HepG2 (cell line): ENCODE measurements at regions not wholly inside any gene's neighbourhood (a gene's known extent, or its start where the extent isn't known, plus 50 kb on each side); places are given as distances from the start of the nearest gene placed in this dataset.

Experiments used
- ATAC-seq: fragments of 200-7000 bp; cut with Tn5 transposase; 3 replicates; pipeline ENCODE4 v1.9.1; 2020; ENCODE audit warnings: mild to moderate bottlenecking, moderate library complexity
- BruUV-seq: library from RNA; stranded (reverse); fragments of 400-500 nt; replicated peaks from 2 replicates; lab custom pipeline; 2021; lab: Mats Ljungman, UMichigan
- CTCF ChIA-PET: fragments of 300-600 bp; formaldehyde crosslinking; extraction: SDS; loops from one replicate; lab custom pipeline; 2021; ENCODE audit warnings: low total read pairs, inconsistent platforms, low intra/inter-chr PET ratio; lab: Yijun Ruan, JAX
- POLR2A ChIA-PET: fragments of 350-600 bp; sonication (Branson Sonifier 250); formaldehyde crosslinking; loops from one replicate; lab custom pipeline; 2020; ENCODE audit warnings: antibody characterized with exemption, inconsistent platforms; lab: Yijun Ruan, JAX
- DNase-seq: peaks from one replicate; pipeline ENCODE4 v3.0.0-alpha.2; 2015; ENCODE audit warnings: low spot score
- FAIRE-seq: peaks from 3 replicates; lab custom pipeline; 2011; peaks lifted over from hg19 to GRCh38; lab: Jason Lieb, UNC
- H2AFZ ChIP-seq: one replicate; pipeline ENCODE4 v1.6.1; 2011; ENCODE audit warnings: low read length, inconsistent platforms
- H3K27ac ChIP-seq: fragments of 300-600 bp; 3 replicates; pipeline ENCODE4 v1.8.0; 2011; ENCODE audit warnings: mixed run types, mild to moderate bottlenecking, mixed read lengths, low read length, inconsistent platforms; ENCODE audit not compliant: insufficient read depth; ENCODE audit errors: extremely low read length
- H3K27me3 ChIP-seq, 2 experiments: fragments of 200-600 bp in 1 of 2; 2 replicates in 1 of 2; 3 replicates in 1 of 2; pipeline versions ENCODE4 v1.6.0 to v1.8.0; 2011; ENCODE audit warnings: low read length in 2 of 2, mild to moderate bottlenecking in 2 of 2, moderate library complexity in 2 of 2, inconsistent platforms in 1 of 2; ENCODE audit not compliant: insufficient read depth in 2 of 2, control insufficient read depth in 1 of 2
- H3K36me3 ChIP-seq, 2 experiments: fragments of 200-600 bp in 1 of 2; replicated peaks in 1 of 2; 2 replicates in 1 of 2; 3 replicates in 1 of 2; pipeline versions ENCODE4 v1.5.1 to v1.8.0; 2011; ENCODE audit warnings: low read length in 2 of 2, inconsistent platforms in 1 of 2; ENCODE audit not compliant: insufficient read depth in 2 of 2, control insufficient read depth in 1 of 2
- H3K4me1 ChIP-seq: 2 replicates; pipeline ENCODE4 v1.5.1; 2012; ENCODE audit warnings: low read length, inconsistent platforms; ENCODE audit not compliant: insufficient read depth
- H3K4me2 ChIP-seq: 2 replicates; pipeline ENCODE4 v1.6.0; 2011; ENCODE audit warnings: low read depth, low read length, inconsistent platforms
- H3K4me3 ChIP-seq, 3 experiments: fragments of 200-600 bp in 1 of 3; sonication (generic), shearing (Covaris generic) in 1 of 3; replicated peaks in 1 of 3; 2 replicates each; pipeline ENCODE4 v1.5.1; 2011 to 2016; ENCODE audit warnings: low read length in 3 of 3, inconsistent platforms in 2 of 3, low read depth in 2 of 3, mild to moderate bottlenecking in 2 of 3, control low read depth in 1 of 3, mixed read lengths in 1 of 3; ENCODE audit not compliant: insufficient read depth in 1 of 3
- H3K79me2 ChIP-seq: one replicate; pipeline ENCODE4 v1.6.1; 2011; ENCODE audit warnings: low read length, inconsistent platforms; ENCODE audit not compliant: insufficient read depth
- H3K9ac ChIP-seq: 2 replicates; pipeline ENCODE4 v1.6.0; 2011; ENCODE audit warnings: mild to moderate bottlenecking, low read depth, low read length, inconsistent platforms; ENCODE audit not compliant: insufficient read depth
- H3K9me3 ChIP-seq: 2 replicates; pipeline ENCODE4 v1.5.1; 2012; ENCODE audit warnings: mild to moderate bottlenecking, low read length
- H4K20me1 ChIP-seq: 2 replicates; pipeline ENCODE4 v1.6.0; 2011; ENCODE audit warnings: inconsistent platforms, mild to moderate bottlenecking, low read length, moderate library complexity; ENCODE audit not compliant: insufficient read depth
- DMTF1 ChIP-seq: sonication (generic); formaldehyde crosslinking; IDR thresholded peaks from 2 replicates; pipeline ENCODE4 v1.4.0; 2020; ENCODE audit warnings: mild to moderate bottlenecking, missing genetic modification reagents
- FOXJ3 ChIP-seq: sonication (generic); formaldehyde crosslinking; IDR thresholded peaks from 2 replicates; pipeline ENCODE4 v1.4.0; 2020; ENCODE audit warnings: missing genetic modification reagents, mild to moderate bottlenecking, borderline replicate concordance
- KDM3A ChIP-seq: IDR thresholded peaks from 2 replicates; pipeline ENCODE4 v1.6.1; 2018; ENCODE audit warnings: low read depth, missing compliant biosample characterization
- RFX1 ChIP-seq: fragments of 450-650 bp; IDR thresholded peaks from 2 replicates; pipeline ENCODE4 v1.6.1; 2017
- TBX3 ChIP-seq: fragments of 450-650 bp; IDR thresholded peaks from 2 replicates; pipeline ENCODE4 v1.6.1; 2017; ENCODE audit warnings: antibody characterized with exemption, mild to moderate bottlenecking, inconsistent platforms, borderline replicate concordance
- ZNF337 ChIP-seq: sonication (generic); formaldehyde crosslinking; IDR thresholded peaks from 2 replicates; pipeline ENCODE4 v1.5.1; 2020; ENCODE audit warnings: missing genetic modification reagents, low read depth, mild to moderate bottlenecking, borderline replicate concordance
- ZNF383 ChIP-seq: sonication (generic); formaldehyde crosslinking; IDR thresholded peaks from 2 replicates; pipeline ENCODE4 v1.4.0; 2020; ENCODE audit warnings: missing genetic modification reagents, mild to moderate bottlenecking, borderline replicate concordance
- ZNF598 ChIP-seq: sonication (generic); formaldehyde crosslinking; IDR thresholded peaks from 2 replicates; pipeline ENCODE4 v1.5.1; 2020; ENCODE audit warnings: mild to moderate bottlenecking, missing genetic modification reagents, borderline replicate concordance
- ZNF850 ChIP-seq: sonication (generic); formaldehyde crosslinking; conservative IDR thresholded peaks from 2 replicates; pipeline ENCODE4 v1.9.0; 2021; ENCODE audit warnings: mild to moderate bottlenecking, missing genetic modification reagents
- WGBS: methylation state at CpG from one replicate; pipeline ENCODE4 v1.1.6; 2017; ENCODE audit warnings: low lambda C conversion rate; 5-methylcytosine and 5-hydroxymethylcytosine counted together
- in situ Hi-C: cut with HindIII; loops from 2 replicates; pipeline ENCODE4 v1.10.0; 2017; ENCODE audit warnings: low pct_unique_long_range_greater_than_20kb; ENCODE audit not compliant: extremely low pct_ligation_motif_present
- intact Hi-C: fragments of 100-400 bp; cut with micrococcal nuclease; formaldehyde crosslinking; loops from one replicate; pipeline ENCODE4 v1.10.0; 2022; ENCODE audit not compliant: unreplicated experiment

- TF ChIP-seq TBX3 = no peak
- TF ChIP-seq ZNF337 (CRISPR knock-in tag) = no peak
- TF ChIP-seq KDM3A (CRISPR knock-in tag) = no peak
- no peak for TF ChIP-seq DMTF1 (CRISPR knock-in tag)
- TF ChIP-seq ZNF850 (CRISPR knock-in tag) = no peak
These were observed 820.8 kb downstream of the IGSF11 start (continued) for GRCh38 chr3:118213892-118214291.

GRCh38 chr3:118226206-118226605, 808.4 kb downstream of the IGSF11 start:
- intact Hi-C loops = no loop called here
- no peak for ATAC-seq
- no peaks in the 10 kb centered on the region for H4K20me1 ChIP-seq
- no peaks in the 10 kb centered on the region for H3K27me3 ChIP-seq
- WGBS = 4% methylated on average over 3 of the region's 3 CpGs
- no peak overlapping the region for H3K4me2 ChIP-seq
- ChIA-PET CTCF (no interaction called here), POLR2A (no interaction called here)
- H3K36me3 ChIP-seq = no peaks in the 10 kb centered on the region
- no peaks in the 10 kb centered on the region for H3K4me1 ChIP-seq
- H3K9ac ChIP-seq = no peak overlapping the region
- H3K4me3 ChIP-seq = no peak overlapping the region
- FAIRE-seq = no peak
- H3K27ac ChIP-seq = no peak overlapping the region
- BruUV-seq = no TSS peak
- TF ChIP-seq ZNF598 = no peak
- no peak for TF ChIP-seq FOXJ3 (CRISPR knock-in tag)
- TF ChIP-seq ZNF383 = no peak
- TF ChIP-seq RFX1 = no peak
- TF ChIP-seq, all 625 proteins: peak for 0
- Histone ChIP-seq H2AFZ (no peak overlapping the region), H3K9me3 (peaks cover 84% of the 10 kb centered on the region), H3K79me2 (no peaks in the 10 kb centered on the region)
- in situ Hi-C loops = no loop called here
- DNase-seq = no peak
